SK-N-MC (cell line): ENCODE measurements at regions not wholly inside any gene's neighbourhood (a gene's known extent, or its start where the extent isn't known, plus 50 kb on each side); places are given as distances from the start of the nearest gene placed in this dataset.

ENCODE experiments used
- EZH2 ChIP-seq: fragments of 200-600 bp; sonication (generic); IDR thresholded peaks from one replicate; pipeline ENCODE4 v1.6.1; 2017; ENCODE audit warnings: antibody characterized with exemption
- FOXP2 ChIP-seq: optimal IDR thresholded peaks from 2 replicates; pipeline ENCODE3; 2011; ENCODE audit warnings: mild to moderate bottlenecking, moderate library complexity; ENCODE audit not compliant: insufficient read depth; ENCODE audit errors: extremely low read length, control extremely low read depth

DNA sequence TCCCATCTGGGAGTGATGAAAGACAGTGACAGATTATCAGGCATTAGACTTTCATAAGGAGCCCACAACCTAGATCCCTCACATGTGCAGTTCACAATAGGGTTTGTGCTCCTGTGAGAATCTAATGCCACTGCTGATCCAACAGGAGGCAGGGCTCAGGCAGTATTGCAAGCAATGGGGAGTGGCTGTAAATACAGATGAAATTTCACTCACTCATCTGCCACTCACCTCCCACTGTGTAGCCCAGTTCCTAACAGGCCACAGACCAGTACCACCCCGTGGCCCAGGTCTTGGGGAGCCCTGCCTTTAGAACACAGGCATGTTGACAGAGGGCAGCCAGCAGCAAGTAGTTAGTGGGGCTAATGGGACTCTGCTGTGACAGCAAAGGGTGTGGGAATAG lies 137.3 kb upstream of the NANOS1 start:
- TF ChIP-seq EZH2, result no peak
- no peak for TF ChIP-seq FOXP2
